GM19025 (cell line): ENCODE measurements at regions not wholly inside any gene's neighbourhood (a gene's known extent, or its start where the extent isn't known, plus 50 kb on each side); places are given as distances from the start of the nearest gene placed in this dataset.

Experiments used
- ATAC-seq: cut with Tn5 transposase; IDR thresholded peaks from one replicate; pipeline ENCODE4 v1.9.1; 2021; ENCODE audit warnings: mild to moderate bottlenecking, low read depth, moderate library complexity; ENCODE audit not compliant: unreplicated experiment

DNA sequence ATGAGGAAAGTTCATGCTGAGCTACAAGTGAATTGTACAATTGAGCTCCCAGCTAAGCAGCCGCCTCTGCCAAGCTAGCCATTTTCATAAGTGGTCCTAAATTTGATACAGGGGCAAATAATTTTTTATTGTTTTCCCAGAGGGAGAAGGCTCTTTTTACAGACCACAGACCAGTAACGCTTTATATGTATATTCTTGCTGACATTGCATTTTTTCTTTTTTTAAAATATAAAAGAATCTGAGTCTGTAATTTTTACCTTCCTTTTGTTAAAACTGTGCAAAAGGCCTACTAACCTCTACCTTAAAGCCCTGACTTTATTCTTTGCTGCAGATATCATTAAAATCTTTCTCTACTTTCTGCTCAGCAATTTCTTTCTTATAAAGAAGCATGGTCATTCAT is 501.2 kb upstream of the INTU start:
- no peak for ATAC-seq

DNA sequence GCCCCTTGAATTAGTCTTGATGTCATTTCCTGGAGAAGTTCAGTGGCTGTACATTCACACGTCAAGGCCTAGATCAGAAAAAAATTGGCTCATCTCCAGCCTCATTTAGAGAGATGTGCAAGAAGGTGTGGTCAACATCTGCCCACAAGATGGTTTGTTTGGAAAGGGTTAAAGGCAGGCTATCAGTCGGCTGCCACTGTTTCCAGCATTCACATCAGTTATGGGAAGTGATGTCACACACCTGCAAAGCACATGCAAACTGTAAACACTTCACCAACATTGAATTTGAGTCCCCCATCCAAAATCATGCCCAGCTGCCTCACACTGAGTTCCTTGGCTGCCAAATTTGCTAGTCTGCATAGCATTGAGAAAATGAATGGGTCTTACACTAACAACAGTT is 498.3 kb upstream of the INTU start:
- ATAC-seq = no peak

DNA sequence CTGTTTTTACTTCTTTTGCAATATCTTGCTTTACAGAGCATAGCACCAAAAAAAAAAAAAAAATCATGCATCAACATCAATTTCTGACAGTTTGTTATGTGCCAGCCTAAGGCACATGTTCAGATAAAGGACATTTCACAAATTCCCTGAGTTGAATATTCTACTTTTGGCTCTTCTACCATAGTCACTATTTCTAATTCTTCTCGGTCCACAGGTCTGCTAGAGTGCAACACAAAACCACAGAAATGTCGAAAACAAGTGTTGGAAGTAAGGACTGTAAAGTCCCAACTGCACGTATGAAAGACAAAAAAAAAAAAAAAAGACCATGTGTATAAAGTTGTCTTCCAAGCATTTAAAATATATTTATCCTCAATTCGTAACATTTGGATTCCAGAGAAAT is 494.2 kb upstream of the INTU start:
- no peak for ATAC-seq

DNA sequence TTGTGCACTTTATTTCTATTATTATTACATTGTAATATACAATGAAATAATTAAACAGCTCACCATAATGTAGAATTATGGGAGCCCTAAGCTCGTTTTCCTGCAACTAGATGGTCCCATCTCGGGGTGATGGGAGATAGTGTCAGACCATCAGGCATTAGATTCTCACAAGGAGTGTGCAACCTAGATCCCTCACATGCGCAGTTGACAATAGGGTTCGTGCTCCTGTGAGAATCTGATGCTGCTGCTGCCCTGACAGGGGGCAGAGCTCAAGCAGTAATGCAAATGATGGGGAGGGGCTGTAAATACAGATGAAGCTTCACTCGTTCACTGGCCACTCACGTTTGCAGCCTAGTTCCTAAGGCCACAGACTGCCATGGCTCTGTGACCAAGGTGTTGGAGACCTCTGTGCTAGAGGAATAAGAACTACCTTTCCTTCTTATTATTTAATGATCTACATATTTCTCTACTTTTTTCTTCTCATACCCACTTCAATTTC is 492.9 kb upstream of the INTU start:
- ATAC-seq = no peak

DNA sequence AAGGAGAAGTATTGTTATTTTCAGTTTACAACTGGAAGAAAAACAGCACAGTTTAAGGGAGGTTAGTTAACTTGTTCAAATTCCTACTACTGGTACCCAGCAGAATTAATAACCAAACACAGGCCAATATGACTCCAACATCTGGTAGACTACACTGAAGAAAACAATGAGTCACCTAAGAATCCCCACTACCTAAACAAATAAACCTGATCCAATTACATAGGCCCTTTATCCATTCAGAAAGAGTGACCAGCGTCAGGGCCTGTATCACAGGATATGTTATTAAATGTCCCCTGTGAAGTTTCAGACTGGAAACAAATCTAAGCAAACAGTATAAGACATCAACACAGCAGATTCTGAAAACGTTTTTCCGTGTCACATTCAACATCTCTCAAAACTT is 492.5 kb upstream of the INTU start:
- ATAC-seq = no peak

DNA sequence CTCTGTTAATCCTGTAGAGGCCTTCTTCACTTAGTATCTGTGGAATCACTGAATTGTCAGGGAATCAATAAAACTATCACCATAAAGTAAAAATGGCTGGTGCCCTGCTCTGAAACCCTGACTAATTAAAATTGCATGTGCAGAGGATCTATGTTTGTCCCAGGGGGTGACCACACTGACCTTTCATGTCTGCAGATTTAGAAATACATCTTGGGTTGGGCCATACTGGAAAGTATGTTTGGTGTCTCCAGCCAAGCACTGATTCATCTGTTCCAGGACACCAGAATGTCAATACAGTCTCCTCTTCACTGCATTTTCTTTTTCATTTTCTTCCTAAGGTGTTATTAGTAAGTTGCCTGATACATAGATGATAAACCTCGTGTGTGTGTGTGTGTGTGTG is 490.9 kb upstream of the INTU start:
- no peak for ATAC-seq

DNA sequence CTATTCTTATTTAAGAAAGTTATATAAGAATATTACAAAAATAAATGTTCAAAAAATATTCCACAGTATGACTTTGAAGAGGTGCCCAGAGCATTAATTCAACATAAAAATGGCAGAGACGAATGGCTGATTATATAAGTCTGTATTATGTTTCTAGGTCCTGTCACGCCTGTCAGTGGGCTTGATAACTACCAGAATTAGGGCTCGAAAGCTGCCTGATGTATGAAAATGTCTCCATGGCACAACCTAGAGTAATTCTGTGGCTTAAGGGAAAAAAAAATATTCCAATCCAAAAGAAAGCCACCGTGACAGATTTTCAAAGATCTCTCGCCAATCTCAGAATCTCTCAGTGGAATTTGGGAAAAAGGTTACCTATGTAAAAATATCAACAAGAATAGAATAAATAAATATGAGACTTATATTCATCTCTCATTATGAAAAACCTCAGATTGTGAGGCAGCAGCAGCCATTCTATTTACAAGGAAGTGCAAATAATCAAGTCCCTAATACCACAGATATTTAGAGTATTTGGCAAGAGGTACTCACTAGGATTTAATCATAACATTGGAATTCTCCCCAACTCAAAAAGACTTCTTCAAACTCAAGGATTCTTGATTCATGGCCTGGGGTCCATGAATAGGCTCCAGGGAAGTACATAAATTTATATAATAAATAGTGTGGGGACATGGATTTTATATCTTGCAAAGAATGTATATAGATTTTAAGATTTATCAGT is 489.1 kb upstream of the INTU start:
- no peak for ATAC-seq

DNA sequence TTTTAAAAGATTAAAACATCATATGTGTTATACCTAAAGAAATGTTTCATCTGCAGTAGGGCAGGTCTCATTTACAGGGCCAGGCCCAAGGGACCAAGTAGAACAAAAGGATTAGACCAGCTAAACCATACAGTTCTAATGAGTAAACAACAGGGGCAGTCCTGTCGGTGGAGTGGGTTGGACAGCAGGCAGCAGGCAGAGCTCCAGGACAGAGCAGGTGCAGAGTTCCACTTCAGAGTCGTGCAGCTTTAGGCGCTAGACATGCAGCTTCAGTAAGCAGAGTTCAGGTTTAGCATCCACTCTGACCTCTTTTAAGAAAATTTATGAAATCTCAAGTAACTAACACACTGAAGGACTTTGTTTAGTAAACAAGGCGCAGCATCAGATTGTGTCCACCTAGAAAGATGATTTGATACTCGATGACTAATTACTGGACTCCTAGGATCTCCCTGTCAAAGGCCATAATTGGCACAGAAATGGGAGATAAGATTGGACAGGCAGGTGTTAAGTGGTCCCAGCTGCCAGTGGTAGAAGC is 487.7 kb upstream of the INTU start:
- ATAC-seq = no peak

DNA sequence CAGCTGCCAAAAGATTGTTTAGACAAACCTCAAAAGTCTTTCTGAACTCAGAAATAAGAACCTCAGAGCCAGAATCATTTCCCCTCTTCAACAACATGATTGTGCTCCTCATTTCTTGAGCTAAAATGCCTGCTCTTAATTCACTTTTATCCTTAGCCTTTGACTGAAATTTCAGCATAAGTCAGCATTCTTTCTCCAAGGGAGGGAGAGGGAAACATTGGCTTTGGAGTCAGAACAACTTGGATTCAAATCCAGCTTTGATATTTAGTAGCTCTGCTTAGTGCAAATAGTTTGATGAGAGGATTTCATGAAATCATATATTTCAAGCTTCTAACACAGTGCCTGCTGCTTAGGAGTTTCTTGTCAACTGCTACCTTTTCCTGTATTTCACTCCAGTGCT is 484.6 kb upstream of the INTU start:
- no peak for ATAC-seq

DNA sequence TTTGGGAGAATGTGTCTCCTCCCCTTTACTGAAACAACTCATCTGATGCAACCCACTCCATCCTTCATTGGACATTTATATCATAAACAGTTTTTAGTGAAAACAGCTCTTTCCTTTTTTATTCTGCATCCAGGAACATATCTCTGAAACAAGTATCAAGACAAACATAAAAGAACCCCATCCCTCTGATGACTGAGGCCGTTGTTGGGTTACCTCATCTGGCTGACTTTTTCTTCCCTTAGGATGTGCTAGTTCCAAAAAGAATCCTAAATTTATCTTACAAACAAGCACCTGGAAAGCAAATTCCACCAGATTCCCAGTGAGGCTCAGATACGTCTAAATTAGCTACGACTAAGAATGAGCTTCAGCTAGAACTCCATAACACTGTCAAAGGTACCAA is 483.7 kb upstream of the INTU start:
- ATAC-seq = no peak

DNA sequence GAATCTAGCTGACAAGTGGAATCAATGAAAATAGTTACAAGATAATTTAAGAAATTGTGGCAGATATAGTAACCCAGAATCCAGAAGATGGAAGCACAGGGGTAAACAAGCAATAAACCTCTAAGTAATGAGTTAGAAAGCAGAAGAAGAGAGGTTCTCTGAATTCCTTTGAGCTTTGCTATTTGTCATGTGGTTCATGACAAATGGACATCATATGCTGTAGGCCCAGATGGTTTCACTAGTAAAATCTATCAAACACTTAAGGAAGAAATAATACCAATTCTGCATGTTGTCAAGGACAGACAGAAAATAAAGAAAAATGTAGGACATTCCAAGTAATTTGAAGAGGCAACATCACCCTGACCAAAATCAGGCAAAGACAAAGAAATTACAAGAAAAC is 480.8 kb upstream of the INTU start:
- ATAC-seq = no peak

DNA sequence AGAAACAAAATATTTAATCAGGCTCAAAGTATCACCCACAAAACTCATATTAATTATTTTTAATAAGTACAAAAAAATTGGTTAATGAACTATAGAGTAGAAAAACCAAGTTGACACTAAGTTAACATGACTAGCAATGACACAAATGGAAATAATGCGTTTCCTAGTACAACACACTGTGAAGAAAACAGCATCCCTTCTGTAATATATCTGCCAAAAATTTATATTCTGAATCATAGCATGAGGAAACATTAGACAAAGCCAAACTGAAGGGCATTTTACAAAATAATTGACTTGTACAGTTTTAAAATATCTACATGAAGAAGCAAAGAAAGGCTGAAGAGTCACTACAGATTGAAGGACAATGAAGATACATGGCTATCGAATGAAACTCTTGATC is 477.6 kb upstream of the INTU start:
- ATAC-seq = no peak

DNA sequence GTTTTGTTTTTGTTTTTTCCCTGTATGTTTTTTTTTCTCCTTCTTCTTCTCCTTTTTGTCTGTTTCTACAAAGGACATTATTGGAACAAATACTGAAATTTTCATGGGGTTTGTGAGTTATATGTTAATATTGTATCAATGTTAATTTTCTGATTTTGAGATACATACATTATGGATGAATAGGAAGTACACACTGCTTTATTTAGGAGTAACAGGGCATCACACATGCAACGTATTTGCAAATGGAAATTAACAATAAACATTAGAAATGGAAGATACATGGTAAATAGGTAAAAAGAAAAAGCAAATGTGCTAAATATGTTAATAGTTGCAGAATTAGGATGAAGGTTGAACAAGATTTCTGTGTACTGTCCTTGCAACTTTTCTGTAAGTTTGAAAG is 477.2 kb upstream of the INTU start:
- ATAC-seq = no peak

DNA sequence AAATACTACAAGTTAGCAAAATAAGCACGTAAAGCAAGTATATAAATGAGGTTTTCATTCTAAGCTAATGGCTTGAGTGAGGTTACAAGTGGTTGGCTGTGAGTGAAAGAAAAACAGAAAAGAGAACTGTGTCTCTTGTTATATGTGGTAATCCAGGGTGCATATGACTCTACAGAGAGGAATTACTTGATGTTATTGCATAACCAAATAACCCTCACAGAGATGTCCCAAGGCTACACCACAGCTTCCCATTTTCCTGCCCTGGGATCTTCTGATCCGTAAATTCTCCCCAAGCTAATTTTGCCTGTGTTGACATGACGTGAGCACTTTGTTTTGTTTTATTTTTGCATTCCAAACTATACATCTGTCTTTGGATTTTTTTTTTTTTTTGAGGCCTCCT is 470.0 kb upstream of the INTU start:
- no peak for ATAC-seq

DNA sequence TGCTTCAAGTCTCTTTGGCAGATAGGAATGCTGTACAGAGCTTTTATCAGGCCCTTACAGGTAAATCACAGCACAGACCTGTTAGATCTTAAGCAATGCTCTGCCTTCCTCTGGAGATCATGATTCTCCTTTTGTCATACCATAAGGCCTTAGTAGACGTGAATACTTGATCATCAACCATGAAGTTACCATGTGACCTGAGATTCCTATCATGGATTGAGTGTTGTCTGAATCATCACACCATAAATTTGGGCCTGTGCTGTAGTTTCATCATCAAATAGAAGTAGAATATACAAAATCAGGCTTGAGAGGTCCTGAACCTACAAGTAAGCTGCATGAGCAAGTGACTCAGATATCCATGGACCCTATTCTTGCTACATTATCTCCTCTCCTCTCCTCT is 466.8 kb upstream of the INTU start:
- no peak for ATAC-seq

DNA sequence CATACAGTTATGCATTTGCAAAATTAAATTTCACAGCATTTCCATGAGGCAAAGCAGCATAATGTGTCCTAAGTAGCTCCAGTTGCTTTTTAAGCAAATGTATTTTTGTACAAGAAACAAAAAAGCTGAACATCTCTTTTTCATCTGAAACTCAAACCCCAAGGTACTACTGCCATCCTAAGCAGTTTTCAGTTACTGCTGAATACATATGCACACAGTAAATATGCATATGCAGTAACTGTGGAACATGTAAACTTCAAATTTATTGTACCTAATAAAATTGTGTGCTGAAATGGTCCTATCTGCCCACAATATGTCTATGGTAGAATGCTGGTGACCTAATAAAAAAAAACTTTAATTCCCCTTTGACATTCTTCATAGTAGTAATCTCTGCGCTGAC is 458.6 kb upstream of the INTU start:
- ATAC-seq = no peak

DNA sequence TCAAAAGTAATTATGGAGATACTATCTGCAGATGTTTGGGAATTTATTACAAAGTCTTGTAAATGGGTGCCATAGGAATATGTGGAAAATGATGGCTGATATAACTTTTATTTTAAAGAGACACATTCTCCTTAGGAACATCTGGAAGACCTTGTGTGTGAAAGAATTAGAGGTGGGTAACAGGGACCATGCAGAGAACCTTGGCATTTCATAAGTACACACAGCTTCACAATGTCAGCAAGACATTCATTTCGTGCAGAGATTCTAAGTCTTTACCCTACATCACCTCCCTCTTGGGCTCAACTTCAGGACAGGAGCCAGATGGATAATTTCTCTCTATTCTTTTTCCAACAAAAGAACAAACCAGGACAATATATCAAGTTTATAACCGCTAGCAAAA is 458.1 kb upstream of the INTU start:
- ATAC-seq = no peak

DNA sequence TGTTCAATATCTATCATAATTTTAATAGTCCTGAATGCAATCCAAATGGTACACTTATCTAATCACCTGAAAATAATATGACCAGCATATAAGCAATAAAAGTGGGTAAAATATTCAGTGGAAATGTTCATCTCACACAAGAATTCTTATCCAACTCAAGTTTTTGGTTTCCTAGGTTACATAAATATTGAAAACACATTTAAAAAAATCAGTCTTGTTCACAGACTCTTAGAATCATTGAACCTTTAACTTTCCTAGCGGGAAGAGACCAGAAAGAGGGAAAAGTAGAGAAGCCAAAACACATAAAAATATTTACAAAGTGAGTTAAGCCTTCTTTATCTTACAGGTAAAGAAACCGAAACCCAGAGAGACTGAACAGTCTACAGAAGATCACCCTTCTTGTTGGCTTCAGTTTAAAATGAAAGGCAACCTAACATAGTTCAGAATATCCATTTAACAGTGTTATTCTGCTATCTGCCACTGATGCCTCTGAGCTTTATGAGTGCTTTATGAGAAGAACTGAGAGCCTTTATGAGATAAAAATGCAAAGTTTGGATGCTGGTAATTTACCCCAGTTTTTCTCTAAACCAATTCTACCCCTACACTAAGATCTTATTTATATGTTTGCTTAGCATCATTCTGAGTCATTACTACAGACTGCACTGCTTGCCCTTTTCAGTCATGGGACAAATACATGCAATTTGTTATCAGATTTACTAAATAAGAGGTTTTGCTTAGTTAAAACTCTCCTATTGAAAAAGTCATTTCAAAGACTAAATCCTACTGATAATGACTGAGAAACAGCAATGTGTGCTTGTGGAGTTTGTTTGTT is 453.3 kb upstream of the INTU start:
- ATAC-seq = no peak

DNA sequence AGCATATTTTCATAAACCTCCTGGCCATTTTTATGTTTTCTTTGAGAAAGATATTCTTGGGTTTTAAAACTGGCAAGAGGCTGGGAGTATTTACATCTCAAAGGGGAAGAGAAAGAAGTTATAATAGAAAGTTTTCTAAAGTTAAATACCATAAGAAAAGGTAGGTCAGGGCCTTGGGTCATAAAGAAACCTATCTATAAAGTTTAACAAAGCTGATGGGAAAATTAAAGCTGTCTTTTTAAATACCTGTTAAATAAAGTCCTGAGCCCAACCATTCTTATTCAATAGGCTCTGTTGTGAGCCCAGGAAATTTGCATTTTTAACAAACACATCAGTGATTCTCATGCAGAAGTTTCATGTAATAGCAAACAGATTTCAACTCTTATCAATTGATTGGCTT is 451.8 kb upstream of the INTU start:
- no peak for ATAC-seq

DNA sequence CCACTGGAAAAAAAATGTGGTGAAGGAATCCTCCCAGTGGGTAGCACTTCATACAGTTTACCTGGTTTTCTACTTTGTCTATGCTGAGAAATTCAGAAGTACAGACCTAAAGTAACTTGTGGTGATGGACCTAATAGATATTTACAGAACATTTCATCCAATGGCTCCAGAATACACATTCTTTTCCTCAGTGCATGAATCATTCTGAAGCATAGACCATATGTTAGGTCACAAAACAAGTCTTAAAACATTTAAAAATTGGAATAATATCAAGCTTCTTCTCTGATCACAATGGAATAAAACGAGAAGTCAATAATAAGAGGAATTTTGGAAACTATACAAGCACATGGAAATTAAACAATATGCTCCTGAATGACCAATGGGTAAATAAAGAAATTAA is 450.1 kb upstream of the INTU start:
- no peak for ATAC-seq

DNA sequence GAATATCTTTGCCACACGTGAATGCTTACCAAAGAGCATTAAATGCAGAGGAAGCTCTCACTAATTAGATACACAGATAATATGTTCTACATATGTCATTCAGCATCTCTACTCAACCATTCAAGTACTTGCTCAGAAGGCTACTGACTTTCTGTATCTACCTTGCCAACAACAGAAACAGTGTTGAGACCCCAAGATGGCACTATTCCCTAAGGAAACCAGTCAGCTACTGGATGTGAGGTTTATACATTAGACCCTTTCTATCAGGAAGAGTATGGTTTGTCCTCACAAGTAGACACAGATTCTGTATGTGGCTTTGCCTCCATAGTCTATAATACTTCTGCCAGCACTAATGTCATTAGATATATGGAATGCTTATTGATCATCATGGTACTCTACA is 443.9 kb upstream of the INTU start:
- no peak for ATAC-seq

DNA sequence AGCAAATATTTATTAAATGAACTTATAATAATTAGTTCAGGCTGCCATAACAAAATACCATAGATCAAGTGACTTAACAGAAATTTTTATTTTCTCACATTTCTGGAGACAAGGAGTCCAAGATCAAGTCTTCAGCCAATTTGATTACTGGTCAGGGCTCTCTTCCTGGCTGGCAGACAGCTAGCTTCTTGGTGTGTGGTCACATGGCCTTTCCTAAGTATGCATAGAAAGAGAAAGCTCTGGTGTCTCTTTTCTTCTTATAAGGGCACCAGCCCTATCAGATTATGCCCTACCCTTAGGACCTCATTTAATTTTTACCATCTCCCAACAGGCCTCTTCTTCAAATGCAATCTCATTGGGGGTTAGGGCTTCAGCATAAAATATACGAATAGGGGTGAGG is 438.5 kb upstream of the INTU start:
- ATAC-seq = no peak
